Activated CD8-positive, alpha-beta memory T cell treated with anti-CD3 and anti-CD28 coated beads, Interleukin-2, amount 50 U/mL, for 4 hours (primary cell): ENCODE measurements at regions not wholly inside any gene's neighbourhood (a gene's known extent, or its start where the extent isn't known, plus 50 kb on each side); places are given as distances from the start of the nearest gene placed in this dataset.

ENCODE experiments used
- DNase-seq: peaks from one replicate; pipeline ENCODE4 v3.0.0-alpha.2; 2020

GRCh38 chr1:60411591-60411990 is 338.0 kb upstream of the C1orf87 start:
- DNase-seq: no peak

GRCh38 chr1:60402816-60403215 is 329.2 kb upstream of the C1orf87 start:
- no peak for DNase-seq

DNA sequence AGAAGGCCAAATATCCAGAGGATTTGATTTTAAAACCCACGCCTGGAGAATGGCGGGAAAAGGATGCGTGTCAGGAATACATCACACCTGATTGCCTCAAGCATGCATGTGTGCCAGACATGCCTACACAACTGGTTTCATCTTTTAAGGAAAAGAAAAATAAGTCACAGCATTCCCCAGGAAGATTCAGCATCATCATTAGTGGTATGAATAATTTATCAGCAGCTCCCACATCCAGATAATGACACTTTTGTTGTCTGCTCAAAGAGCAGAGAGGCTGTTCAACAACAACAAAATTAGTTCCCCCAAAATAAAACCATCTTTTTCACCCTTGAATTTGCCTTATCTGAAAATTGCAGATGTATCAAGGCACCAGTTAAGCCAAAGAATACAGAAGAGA is 328.6 kb upstream of the C1orf87 start:
- DNase-seq: no peak

DNA sequence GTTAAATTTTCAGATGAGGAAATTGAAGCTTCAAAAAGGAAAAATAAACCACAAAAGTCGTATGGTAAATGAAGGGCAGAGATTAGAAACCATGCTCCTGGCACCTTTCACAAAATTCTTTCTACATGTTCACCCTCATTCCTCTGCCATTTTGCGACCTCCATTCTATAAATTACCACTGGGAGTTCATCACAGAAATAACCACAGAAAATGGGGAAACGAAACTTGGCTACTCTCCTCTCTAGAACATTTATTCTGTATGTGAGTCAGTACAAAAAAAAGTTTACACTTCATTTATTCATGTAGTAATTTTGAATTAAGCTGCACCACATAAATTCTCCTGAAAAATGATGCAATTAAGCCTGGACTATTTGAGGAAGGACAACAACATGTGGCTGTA is 320.9 kb upstream of the C1orf87 start:
- DNase-seq: no peak

- DNase-seq: no peak
Observed at GRCh38 chr1:60390593-60391282, 317.2 kb upstream of the C1orf87 start.

DNA sequence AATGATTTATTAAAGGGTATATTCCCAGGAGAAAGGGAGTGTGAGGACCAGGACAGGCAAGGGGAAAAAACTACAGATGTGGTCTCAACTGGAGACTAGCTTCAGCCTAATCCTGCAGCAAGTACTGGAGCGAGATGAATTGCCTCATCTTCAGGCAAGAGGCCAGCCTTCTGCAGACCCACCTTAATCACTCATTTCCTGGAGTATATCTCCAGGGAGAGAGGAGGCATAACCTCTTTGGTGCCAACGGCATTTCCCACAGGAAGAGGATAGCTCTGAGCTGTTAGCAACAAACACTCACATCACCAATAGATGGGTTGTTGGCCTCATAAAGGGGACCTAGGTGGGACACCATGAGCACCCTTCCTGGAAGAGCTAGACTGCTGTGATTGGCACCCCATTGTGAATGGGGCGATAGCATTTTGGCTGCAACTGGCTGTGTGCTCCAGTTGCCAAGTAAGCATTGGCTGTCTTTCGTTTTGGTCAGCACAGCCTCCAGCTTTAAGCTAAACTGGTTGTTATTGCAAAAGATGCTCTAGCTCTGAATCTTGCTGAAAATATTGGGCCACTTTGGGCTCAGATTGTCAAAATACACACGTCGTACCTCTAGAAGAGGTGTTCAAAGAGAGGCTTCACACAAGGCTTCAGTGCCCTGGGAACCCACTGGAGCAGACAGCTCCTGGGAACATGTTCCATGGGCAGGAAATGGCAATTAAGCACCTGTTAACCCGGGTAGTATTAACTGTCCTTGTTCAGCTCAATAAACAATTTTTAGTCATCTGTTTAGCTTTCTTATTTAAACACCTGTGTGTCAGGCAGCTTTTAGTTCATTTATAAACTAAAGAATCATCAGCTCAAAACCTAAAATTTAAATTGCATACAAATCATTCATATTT is 314.8 kb upstream of the C1orf87 start:
- no peak for DNase-seq

DNA sequence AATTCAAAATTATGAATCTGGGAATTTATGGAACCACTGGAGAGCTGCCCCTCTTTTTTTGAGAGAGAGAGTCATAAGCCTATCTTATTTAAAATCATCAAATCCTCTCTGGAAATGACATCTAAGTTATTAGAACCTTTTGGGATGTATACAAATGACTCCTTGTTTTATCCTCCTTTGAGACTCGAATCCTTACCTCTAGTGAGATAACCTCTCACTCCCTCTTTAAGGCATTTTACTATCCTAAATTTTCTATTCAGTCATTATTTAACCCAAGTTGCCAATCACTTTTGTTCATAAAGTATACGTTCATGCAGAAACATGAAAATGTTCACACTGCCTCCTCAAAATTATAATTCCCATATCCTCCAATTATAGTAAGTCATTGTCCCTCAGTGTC is 313.6 kb upstream of the C1orf87 start:
- no peak for DNase-seq

DNA sequence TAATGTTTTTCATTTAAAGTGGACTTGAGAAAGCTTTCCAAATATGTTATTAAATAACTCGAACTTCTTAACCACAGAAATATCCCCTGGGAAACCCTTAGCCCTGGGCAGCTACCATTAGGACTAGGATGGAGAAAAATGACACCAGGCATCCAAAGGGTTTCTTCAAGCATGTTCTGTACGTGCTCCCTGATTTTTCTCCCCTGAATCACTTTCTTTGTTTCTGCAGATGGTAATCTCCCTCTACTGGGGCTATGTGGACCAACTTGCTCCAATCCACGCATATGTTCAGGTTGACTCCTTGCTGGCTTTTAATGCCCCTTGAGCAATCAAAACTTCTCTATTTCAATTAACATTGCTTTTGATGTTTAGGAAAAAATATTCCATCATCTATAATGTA is 312.7 kb upstream of the C1orf87 start:
- DNase-seq: no peak

GRCh38 chr1:60376196-60376595 is 302.6 kb upstream of the C1orf87 start:
- no peak for DNase-seq

- DNase-seq: no peak
Observed at GRCh38 chr1:60374537-60374936, 301.0 kb upstream of the C1orf87 start.

- no peak for DNase-seq
Observed at GRCh38 chr1:60367532-60367931, 294.0 kb upstream of the C1orf87 start.

DNA sequence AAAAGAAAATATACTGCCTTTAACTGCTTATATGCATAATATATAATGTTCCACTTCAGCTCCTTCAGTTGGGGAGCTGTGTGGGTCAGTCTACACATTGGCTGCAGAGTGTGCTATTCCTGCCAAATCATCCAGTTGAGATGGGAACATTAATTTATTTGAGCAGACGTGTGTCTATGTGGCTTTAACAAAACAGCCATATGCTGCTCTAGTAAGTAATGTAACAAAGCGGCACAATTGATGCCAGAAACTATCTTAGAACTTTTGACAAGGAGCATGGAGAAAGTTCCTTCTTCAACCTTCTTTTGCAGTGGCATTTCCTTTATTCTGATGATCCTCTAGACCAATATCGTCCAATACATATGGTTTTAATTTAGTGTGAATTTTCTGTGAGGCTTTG is 285.9 kb upstream of the C1orf87 start:
- DNase-seq: no peak

GRCh38 chr1:60350531-60350930 is 277.0 kb upstream of the C1orf87 start:
- no peak for DNase-seq

GRCh38 chr1:60348884-60349283 is 275.3 kb upstream of the C1orf87 start:
- no peak for DNase-seq

GRCh38 chr1:60345621-60346020 is 272.1 kb upstream of the C1orf87 start:
- DNase-seq: no peak

GRCh38 chr1:60345049-60345448 is 271.5 kb upstream of the C1orf87 start:
- no peak for DNase-seq

DNA sequence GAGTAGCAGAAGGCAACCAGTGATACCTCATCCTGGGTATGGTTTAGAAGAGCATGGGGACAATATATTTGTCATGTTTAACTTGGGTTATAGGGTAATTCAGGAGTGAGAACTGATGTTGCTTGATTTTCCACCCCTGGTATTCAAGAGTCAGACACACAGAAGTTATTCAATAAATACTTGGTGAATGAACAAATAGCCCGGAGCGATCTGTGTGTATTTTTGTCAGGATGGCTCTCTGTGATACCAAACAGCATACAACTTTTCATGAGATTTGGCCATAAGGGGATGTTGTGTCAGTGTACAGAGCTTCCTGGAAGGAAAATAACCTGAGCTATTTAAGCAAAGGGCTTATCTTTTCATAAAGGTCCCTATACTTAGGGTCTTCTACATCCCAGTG is 270.2 kb upstream of the C1orf87 start:
- DNase-seq: no peak

DNA sequence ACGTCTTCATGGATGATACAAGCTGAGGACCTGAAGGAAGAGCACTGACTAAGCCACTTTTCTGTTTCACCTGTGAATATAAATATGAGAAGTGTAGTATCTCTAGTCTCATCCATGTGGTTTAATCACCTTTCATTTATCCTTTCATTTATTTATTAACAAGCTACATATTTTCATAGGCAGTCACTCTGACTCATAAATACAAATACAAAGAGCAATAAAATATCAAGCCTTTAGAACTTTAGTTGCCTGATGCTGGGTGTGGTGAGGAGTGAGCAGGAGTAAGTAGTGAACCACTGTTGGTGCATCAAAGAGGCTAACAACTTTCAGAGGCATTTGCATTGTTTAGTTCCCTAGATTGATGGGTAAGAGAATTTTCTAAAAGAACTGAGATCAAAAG is 269.0 kb upstream of the C1orf87 start:
- DNase-seq: no peak

DNA sequence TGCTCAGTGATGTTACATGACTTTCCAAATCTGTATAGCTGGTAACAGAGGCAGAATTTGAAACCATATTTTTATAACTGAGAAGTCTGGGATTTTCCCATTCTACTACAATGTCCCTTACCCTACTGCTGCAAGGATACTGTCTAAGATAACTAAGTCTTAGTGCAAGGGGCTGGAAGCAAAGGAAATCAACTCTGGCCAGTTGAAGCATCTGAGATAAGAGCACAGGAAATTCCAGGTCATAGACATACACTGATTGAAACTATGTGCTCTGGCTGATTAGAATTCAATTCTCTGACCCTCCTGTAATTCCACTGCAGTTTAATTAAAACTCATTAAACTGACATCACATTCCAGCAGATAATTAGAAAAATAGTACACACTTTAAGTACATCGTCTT is 267.7 kb upstream of the C1orf87 start:
- DNase-seq: no peak

GRCh38 chr1:60331647-60332046 is 258.1 kb upstream of the C1orf87 start:
- DNase-seq: no peak

GRCh38 chr1:60329651-60330050 is 256.1 kb upstream of the C1orf87 start:
- no peak for DNase-seq

GRCh38 chr1:60311838-60312237 is 238.3 kb upstream of the C1orf87 start:
- no peak for DNase-seq

DNA sequence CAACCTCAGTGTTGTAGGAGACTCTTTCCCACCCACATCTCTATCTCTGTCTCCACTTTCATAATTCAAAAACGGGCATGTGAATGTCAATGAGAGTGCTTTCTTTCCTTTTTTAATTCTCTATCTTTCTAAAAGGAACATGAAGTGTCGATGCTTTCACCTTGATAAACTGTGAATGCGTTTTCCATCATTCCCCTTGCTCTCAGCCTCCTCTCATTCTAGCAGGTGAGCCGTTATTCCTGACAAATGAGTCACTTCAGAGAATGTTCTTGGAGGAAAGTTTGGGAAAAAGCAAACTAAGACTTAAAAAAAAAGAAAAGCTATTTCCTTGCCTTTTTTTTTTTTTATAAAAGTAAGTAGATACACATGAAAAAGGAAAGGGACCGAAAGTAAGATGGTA is 226.0 kb upstream of the C1orf87 start:
- no peak for DNase-seq

GRCh38 chr1:60298290-60298689 is 224.7 kb upstream of the C1orf87 start:
- DNase-seq: no peak

GRCh38 chr1:60296794-60297193 is 223.2 kb upstream of the C1orf87 start:
- no peak for DNase-seq
